A673 (cell line): ENCODE measurements at regions not wholly inside any gene's neighbourhood (a gene's known extent, or its start where the extent isn't known, plus 50 kb on each side); places are given as distances from the start of the nearest gene placed in this dataset.

Experiments used
- BruUV-seq: library from RNA; stranded (reverse); fragments of 400-500 nt; replicated peaks from 2 replicates; lab custom pipeline; 2021; lab: Mats Ljungman, UMichigan
- CTCF ChIA-PET: fragments of 300-600 bp; sonication (Branson Sonifier 250); formaldehyde crosslinking; loops from one replicate; lab custom pipeline; 2022; ENCODE audit warnings: antibody characterized with exemption; lab: Charles Lee
- POLR2A ChIA-PET: fragments of 300-600 bp; sonication (Branson Sonifier 250); formaldehyde crosslinking; loops from one replicate; lab custom pipeline; 2022; ENCODE audit warnings: antibody characterized with exemption; ENCODE audit not compliant: low non-redundant PET; lab: Charles Lee
- DNase-seq: peaks from one replicate; pipeline ENCODE4 v3.0.0-alpha.2; 2015; ENCODE audit warnings: low spot score
- H3K27ac ChIP-seq: fragments of 200-600 bp; sonication (generic); 2 replicates; pipeline ENCODE4 v1.5.1; 2016; ENCODE audit warnings: mixed run types, low read depth, mild to moderate bottlenecking, mixed read lengths, antibody characterized with exemption, low read length; ENCODE audit not compliant: poor library complexity, severe bottlenecking
- H3K27me3 ChIP-seq: fragments of 200-600 bp; sonication (generic); replicated peaks from 2 replicates; pipeline ENCODE4 v1.6.1; 2017; ENCODE audit warnings: mixed run types, low read depth, mild to moderate bottlenecking, mixed read lengths, antibody characterized with exemption, low read length; ENCODE audit not compliant: insufficient read depth, poor library complexity
- H3K36me3 ChIP-seq: fragments of 200-600 bp; sonication (generic); 2 replicates; pipeline ENCODE4 v1.6.1; 2016; ENCODE audit warnings: mixed run types, mild to moderate bottlenecking, mixed read lengths, antibody characterized with exemption, low read length; ENCODE audit not compliant: insufficient read depth, poor library complexity, severe bottlenecking
- H3K4me1 ChIP-seq: fragments of 200-600 bp; sonication (generic); 2 replicates; pipeline ENCODE4 v1.6.1; 2017; ENCODE audit warnings: mixed run types, mild to moderate bottlenecking, mixed read lengths, antibody characterized with exemption, low read length; ENCODE audit not compliant: insufficient read depth, poor library complexity, severe bottlenecking
- H3K4me3 ChIP-seq: fragments of 200-600 bp; sonication (generic); 2 replicates; pipeline ENCODE4 v1.5.1; 2016; ENCODE audit warnings: low read depth, mixed run types, mild to moderate bottlenecking, mixed read lengths, low read length; ENCODE audit not compliant: poor library complexity, severe bottlenecking
- H3K9me3 ChIP-seq: fragments of 200-600 bp; sonication (generic); 2 replicates; pipeline ENCODE4 v1.6.1; 2016; ENCODE audit warnings: mixed run types, low read depth, mild to moderate bottlenecking, mixed read lengths, antibody characterized with exemption, low read length; ENCODE audit not compliant: poor library complexity, severe bottlenecking
- EZH2 ChIP-seq: fragments of 200-600 bp; sonication (generic); IDR thresholded peaks from 2 replicates; pipeline ENCODE4 v1.6.1; 2017; ENCODE audit warnings: borderline replicate concordance, low read depth, mild to moderate bottlenecking, mixed read lengths, antibody characterized with exemption, low read length; ENCODE audit not compliant: poor library complexity, severe bottlenecking
- intact Hi-C: fragments of 100-400 bp; cut with micrococcal nuclease; formaldehyde crosslinking; loops from one replicate; pipeline ENCODE4 v1.10.0; 2022; ENCODE audit not compliant: unreplicated experiment
- TF ChIP-seq, protein P1 (sequence below): fragments of 300-800, 200-600 bp; sonication (generic); conservative IDR thresholded peaks from 2 replicates; pipeline ENCODE4 v1.5.1; 2017; ENCODE audit warnings: low read depth, mild to moderate bottlenecking, antibody characterized with exemption, low read length, moderate library complexity, mixed read lengths

DNA sequence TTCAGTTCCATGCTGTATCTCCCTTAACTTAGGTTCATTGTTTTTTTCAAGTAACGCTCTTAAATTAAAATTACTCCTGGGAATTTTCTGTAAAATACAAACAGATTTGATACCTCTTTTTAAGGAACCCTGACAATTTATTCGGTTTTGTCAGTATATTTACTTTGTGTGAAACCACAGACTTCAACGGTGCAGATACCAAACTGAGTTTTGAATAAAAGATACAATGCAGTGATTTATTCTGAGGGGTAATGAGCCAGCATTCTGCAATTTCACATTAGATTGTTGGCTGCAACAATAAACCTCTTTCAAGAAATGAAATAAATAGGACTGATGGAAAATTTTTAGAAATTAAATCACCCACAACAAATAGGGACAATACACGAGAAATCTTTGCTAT, 308.6 kb upstream of the EDIL3 start:
- CTCF ChIA-PET: no interaction called here
- DNase-seq: no peak
- no peaks in the 10 kb centered on the region for H3K4me1 ChIP-seq
- H3K27me3 ChIP-seq: no peaks in the 10 kb centered on the region
- BruUV-seq: no TSS peak
- intact Hi-C loops: no loop called here
- no peak overlapping the region for H3K4me3 ChIP-seq
- no peak overlapping the region for H3K27ac ChIP-seq
- POLR2A ChIA-PET: no interaction called here
- no peak for TF ChIP-seq EZH2
- TF ChIP-seq, protein P1, sequence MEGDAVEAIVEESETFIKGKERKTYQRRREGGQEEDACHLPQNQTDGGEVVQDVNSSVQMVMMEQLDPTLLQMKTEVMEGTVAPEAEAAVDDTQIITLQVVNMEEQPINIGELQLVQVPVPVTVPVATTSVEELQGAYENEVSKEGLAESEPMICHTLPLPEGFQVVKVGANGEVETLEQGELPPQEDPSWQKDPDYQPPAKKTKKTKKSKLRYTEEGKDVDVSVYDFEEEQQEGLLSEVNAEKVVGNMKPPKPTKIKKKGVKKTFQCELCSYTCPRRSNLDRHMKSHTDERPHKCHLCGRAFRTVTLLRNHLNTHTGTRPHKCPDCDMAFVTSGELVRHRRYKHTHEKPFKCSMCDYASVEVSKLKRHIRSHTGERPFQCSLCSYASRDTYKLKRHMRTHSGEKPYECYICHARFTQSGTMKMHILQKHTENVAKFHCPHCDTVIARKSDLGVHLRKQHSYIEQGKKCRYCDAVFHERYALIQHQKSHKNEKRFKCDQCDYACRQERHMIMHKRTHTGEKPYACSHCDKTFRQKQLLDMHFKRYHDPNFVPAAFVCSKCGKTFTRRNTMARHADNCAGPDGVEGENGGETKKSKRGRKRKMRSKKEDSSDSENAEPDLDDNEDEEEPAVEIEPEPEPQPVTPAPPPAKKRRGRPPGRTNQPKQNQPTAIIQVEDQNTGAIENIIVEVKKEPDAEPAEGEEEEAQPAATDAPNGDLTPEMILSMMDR: no peak
- H3K9me3 ChIP-seq: no peaks in the 10 kb centered on the region
- H3K36me3 ChIP-seq: no peaks in the 10 kb centered on the region

DNA sequence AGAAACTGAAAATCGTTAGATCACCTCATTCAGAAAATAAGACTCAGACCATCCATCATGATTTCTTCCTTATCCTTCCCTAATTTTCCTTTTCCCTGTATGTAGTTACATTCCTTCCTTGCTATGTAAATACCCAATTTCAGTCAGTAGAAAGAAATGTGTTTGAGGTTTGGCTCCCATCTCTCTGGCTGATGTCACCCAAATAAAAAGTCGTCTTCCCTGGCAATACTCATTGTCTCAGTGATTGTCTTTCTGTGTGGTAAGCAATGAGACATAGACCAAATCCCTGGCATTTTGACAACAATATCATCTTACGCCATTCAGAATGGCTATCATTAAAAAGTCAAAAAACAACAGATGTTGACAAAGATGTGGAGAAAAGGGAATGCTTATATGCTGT, 303.9 kb upstream of the EDIL3 start:
- Histone ChIP-seq H3K9me3 (no peaks in the 10 kb centered on the region), H3K36me3 (no peaks in the 10 kb centered on the region), H3K4me3 (no peak overlapping the region), H3K4me1 (no peaks in the 10 kb centered on the region), H3K27ac (no peak overlapping the region), H3K27me3 (no peaks in the 10 kb centered on the region)
- POLR2A ChIA-PET: no interaction called here
- TF ChIP-seq, protein P1: no peak
- no peak for TF ChIP-seq EZH2
- no peak for DNase-seq
- CTCF ChIA-PET: no interaction called here
- no TSS peak for BruUV-seq
- intact Hi-C loops: no loop called here

DNA sequence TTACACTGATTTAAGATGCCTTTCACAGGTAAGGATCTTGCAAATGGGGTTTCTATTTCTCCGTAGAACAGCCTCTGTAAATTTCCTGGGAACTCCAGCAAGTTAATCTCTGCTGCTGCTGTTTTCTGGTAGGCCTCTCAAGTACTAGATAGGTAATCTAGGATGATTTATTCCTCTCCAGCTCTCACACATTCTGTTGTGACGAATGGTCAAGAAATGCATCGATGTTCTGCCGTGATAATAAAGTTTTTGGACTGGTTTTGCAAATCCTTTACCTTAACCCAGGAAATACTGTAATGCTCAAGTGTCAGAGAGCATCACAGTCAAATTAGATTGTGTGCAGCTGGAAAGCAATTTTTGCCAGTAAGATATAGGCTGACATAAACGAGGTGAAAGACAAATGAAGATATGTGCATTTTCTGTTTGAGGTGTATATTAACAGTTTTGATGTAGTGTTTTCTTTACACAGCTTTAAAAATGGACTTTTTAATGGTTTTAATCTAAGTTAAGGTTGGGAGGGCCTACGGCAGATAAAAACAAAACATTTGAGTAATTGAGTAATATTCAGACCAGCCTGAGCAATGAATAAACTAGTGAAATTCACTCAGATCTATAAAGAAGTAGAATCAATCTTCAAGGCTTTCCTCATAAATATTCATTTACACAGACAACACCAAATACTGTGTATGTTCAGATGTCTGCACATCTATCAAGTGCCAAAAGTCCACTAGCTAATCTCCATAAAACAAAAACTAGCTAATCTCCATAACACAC, 300.6 kb upstream of the EDIL3 start:
- H3K36me3 ChIP-seq: no peaks in the 10 kb centered on the region
- H3K27me3 ChIP-seq: no peaks in the 10 kb centered on the region
- CTCF ChIA-PET: no interaction called here
- no peak overlapping the region for H3K27ac ChIP-seq
- no peak for TF ChIP-seq EZH2
- TF ChIP-seq, protein P1: no peak
- H3K4me1 ChIP-seq: no peaks in the 10 kb centered on the region
- no TSS peak for BruUV-seq
- POLR2A ChIA-PET: no interaction called here
- intact Hi-C loops: no loop called here
- H3K4me3 ChIP-seq: no peak overlapping the region
- H3K9me3 ChIP-seq: no peaks in the 10 kb centered on the region
- no peak for DNase-seq
